ENCODE measurements at regions not wholly inside any gene's neighbourhood (a gene's known extent, or its start where the extent isn't known, plus 50 kb on each side); places are given as distances from the start of the nearest gene placed in this dataset.

DNA sequence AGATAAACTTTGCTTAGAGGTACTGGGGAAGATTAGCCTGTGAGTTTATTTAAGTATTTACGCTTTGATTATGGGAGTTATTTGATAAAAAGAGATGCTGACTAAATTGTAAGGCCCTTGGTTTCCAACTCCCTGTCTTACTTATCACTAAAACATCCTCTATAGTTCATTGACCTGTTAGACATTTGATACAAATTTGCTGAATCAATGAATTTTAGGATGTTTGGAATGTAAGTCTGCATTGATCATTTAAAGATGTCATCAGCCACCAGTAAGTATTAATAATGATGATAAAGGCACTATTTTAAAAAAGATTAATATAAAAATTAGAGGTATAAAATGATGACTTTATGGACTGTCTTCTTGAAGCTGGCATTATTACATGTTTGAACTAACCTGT lies 340.6 kb downstream of the SPRY1 start:
- DNase-seq (ENCODE audit: low read depth in 3 of 3, low spot score in 1 of 3) = no peak

DNA sequence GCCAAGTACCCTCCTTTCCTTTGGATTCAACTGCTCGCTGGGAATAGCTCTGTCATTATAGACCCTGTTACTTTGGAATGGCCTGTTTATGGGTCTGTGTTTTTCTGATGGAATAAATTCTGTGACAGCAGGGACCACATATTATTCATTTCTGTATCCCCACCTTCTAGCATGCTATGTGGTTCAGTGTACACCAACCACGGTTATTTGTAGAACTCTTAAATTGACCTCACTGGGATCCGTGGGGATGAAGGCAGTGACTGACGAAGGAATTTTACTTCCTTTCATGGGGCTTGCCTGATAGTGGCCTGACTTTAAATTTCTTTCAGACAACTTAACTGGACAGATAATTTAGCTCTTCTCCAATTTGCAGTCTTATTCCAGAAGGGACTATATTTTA lies 343.2 kb downstream of the SPRY1 start:
- DNase-seq (ENCODE audit: low read depth in 3 of 3, low spot score in 1 of 3) = no peak

DNA sequence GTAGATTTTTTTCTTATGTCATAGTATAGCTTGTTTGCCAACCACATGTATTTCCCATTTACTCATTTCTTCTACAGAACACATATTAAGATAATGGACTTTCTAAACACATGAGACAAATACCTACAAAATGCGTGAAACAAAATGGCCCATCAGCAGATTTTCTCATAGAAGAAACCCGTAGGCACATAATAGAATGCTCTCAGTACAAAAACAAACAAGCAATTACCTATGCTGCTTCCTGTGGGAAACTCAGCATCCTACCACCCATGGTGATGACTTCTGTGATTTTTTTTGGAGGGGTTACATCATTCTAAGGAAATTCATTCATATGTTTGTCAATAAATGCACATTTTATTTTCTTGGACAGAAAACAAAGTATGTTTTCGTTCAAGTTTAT lies 343.6 kb downstream of the SPRY1 start:
- no peak for DNase-seq (ENCODE audit: low read depth in 3 of 3, low spot score in 1 of 3)

DNA sequence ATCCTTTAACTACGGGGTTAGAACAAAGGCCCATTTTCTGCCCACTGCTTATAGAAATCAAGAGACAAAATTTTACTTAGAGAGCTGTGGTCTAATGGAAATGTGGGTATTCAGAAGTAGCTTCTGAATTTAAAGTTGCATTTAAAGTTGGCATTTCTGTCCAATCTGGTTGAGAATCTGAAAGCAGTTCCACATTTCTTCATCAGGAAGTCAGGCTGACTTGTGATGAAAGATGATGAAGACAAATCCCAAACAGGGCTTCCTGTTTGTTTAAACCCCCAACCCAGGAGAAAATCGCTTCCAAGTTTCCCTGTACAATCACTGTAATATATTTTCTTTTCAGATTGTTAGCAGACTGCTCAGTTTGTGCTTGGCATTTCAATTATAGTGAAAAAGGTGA lies 345.3 kb downstream of the SPRY1 start:
- no peak for DNase-seq (ENCODE audit: low read depth in 3 of 3, low spot score in 1 of 3)

DNA sequence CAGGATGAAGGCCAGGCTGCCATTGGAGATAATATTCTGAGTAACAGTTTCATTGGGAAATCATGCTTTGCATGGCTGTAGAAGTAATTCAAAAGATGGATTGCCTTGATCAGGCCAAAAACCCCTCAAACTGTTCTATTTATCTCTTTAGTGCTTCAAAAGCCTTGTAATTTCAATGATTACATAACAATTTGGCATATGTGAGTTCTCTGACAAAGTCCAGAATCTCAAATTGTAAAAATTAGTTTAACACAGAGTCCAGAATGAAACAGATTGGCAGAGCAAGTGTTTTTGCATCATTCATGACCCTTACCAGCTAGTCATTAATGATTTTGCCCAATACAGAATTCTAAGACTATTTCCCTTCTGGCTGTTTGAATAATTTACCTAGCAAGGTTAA lies 347.3 kb downstream of the SPRY1 start:
- DNase-seq (ENCODE audit: low read depth in 3 of 3, low spot score in 1 of 3) = no peak

DNA sequence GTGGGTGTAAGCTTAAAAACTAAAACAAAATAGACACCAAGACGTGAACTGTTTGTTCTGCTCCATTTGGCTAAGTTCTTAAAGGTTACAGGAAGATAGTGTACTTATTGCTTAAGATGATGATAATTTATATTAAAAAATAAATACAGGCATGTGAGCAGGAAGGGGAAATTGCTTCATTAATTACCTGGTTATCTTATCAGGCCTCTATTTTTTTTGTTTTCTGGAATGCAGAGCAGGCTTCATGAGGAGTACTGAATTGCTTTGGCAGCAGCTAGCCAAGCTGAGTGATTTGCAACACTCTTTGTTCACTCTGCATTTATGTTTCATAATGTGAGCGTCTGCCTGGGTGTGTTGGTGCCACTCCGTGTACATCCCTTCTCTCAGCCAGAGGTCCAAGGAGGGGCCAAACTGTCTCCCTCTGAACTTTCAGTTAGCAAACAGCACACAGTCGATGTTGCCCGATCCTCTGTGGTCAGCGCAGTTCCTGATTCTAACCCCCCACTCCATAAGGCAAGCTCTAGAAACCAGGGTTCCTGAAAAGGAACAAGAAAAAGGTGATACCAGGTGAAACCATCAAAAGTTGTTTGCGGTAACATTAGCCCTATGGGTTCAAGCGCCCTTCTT lies 348.2 kb downstream of the SPRY1 start:
- DNase-seq (ENCODE audit: low read depth in 3 of 3, low spot score in 1 of 3) = no peak

DNA sequence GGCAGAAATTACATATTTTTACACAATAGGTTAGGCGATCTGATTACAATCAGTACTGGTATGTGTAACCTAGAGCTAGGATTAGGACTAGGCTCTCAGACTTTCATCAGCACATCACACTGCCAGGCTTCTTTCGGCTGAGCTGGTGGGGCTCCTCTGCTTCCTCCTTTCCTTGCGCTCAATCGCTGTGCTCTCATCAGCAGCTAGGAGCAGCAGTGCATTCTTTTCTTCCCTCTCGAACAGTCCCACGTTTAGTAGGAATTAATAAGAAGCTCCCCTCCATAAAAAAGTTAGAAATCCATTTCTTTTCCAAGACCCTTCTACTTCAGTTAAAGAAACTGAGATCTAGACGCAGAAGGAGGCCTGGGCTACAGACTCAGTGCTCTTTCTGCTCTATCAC lies 350.4 kb downstream of the SPRY1 start:
- no peak for DNase-seq (ENCODE audit: low read depth in 3 of 3, low spot score in 1 of 3)

DNA sequence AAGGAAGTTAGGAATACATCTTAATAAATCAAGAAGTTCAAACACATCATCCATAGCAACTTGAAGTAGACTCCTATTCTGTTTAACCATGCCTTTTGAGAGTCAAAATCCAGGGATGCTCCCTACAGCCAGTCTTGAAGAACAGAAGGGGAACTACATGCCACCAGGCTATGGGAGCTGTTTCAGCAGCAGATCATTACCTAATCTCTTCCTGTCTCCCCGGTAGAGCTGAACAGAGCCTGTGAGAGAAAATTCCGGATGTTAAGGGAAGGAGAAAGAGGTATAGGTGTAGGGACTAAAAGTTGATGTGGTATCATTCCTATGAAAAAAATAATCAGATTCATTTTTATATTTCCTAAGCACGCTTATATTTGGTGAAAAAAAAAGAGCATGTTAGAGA lies 352.2 kb downstream of the SPRY1 start:
- no peak for DNase-seq (ENCODE audit: low read depth in 3 of 3, low spot score in 1 of 3)

DNA sequence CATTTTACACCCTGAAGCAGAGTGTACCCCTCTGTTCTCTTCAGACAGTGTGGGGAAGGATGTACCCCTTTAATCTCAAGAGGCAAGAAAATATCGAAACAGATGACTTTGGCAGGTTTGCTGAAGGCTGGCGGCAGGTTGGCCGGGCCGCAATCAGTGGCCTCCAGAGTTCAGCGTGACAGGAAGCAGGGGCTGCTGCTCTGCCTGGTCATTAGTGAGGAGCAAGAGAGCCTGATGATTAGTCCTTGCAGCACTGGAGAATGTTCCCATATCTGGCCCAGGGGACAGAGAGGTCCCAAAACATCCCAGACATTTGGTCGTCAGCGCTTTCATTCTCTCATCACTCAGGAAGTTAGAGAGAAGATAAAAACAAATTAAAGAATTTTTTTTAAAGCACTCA lies 352.8 kb downstream of the SPRY1 start:
- DNase-seq (ENCODE audit: low read depth in 3 of 3, low spot score in 1 of 3) = no peak

DNA sequence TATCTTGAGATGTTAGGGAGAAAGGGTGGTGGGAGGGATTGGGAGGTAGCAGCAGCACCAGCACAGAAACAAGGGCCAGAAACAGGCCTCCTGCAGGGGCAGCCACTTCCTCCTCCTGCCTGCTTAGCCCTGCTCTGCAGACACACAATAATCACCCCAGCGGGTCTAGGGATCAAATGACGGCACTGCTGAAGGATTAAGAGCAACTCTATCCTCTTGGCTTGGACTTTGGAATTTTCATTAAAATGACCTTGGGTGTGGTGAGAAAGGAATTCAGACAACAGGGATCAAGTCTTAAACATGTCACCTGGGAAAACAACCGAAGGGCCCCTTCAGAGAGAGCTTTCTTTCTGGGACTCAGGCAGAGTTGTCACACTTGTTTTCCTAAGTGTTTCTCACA lies 353.4 kb downstream of the SPRY1 start:
- no peak for DNase-seq (ENCODE audit: low read depth in 3 of 3, low spot score in 1 of 3)

DNA sequence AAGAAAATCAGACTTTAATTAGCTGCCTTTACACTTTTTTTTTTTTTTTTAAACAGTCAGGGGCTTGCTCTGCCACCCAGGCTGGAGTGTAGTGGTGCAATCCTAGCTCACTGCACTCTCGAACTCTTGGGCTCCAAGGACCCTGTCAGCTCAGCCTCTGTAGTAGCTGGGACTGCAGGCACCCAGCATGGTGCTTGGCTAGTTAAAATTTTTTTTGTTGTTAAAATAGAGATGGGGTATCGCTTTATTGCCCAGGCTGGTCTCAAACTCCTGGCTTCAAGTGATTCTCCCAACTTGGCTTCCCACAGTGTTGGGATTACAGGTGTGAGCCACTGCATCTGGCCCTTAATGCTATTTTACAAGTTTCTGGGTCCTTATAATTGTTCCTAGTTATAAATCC lies 359.1 kb downstream of the SPRY1 start:
- DNase-seq (ENCODE audit: low read depth in 3 of 3, low spot score in 1 of 3) = no peak

DNA sequence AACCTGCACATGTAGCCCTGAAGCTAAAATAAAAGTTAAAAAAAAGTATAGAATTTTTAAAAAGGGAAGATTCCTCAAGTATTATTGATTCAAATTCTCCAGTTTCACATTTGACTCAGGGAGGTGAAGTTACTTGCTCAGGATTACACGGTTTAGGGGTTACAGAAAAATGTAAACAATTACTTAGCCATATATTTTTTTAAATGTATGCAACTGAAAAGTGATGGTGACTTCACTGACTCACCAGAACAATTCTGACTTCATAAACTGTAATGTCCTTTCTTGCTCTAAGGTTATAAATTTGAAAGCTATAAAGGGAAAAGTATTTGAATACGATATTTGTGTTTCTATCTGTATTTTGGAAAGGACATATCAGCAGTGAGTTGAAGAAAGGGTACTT lies 371.2 kb downstream of the SPRY1 start:
- DNase-seq (ENCODE audit: low read depth in 3 of 3, low spot score in 1 of 3) = no peak

DNA sequence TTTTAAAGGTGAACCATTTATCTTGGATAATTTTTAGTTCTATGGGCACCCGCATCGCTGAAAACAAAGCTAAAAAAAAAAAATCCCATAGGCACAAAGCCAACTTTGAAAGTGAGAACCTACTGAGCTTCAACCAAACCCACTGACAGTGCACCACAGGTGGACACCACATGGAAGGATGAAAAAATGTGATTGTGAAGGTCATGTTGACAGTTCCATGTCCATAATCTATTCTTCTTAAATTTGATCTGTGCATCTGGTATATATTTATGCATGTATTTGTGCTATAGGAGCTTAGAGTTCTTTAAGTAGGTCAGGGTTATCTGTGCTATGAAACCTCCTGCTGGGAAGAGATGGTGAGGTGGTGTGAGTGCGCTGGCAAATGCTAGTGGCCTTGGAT lies 374.3 kb downstream of the SPRY1 start:
- DNase-seq (ENCODE audit: low read depth in 3 of 3, low spot score in 1 of 3) = no peak

DNA sequence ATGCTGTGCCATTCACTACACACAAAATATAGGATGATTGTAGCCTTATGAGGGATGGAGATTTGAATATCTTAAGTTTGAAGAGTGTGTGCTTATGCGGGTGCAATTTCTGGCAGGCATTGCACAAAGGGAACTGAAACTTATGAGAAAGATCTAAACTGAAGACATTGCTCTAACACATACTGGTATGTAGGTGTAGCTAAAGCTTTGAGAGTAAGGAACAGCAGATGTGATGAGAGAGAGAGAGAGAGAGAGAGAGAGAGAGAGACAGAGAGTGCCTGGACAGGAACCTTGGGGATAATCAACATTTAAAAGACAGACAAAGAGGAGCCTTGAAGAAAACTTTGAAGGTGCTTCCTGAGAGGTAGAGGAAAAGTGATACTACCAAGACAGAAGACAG lies 379.7 kb downstream of the SPRY1 start:
- no peak for DNase-seq (ENCODE audit: low read depth in 3 of 3, low spot score in 1 of 3)

DNA sequence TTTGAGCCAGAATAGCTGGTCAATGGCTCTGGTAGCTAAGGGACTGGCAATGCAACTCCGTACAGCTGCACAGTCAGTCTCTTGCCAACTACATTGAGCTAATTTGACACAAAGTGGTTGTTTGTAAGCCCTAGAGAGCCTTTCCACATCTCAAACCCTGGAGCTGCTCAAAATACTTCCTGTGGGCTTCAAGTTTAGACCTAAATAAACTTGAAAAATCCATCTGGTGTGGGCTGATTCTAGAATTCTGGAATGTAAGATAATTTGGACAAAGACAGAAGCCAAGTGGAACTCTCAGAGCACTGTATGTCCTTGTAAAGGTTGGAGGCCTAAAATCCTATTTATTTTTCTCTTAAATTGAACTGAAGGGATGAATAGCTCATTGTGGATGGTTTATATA lies 380.8 kb downstream of the SPRY1 start:
- no peak for DNase-seq (ENCODE audit: low read depth in 3 of 3, low spot score in 1 of 3)

DNA sequence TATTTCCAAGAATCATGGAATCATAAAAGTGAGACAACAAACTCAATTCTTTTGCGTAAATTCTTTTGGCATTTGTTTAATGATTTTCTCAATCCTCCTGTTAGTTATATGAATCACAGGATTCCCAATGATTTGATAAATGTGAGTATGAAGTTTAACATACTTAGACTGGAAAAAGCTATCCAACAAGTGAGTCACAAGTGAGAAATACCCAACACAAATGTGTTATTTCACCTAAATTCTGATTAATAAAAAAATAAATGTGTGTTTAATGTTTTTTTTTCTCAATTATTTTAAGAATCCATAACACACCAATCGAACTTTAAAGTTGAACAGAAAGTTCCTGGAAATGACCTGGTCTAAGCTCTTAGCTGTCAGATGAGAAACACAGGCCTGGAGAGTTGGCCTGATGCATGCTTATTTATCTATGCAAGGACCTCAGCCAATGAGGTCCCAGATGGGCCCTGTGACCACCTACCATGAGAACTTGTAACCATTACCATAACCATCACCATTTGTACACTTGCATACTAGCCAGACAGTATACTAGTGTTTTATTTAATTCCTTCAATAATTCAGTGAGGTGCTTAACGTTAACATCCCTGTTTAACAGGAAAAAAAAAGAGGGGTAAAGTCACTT lies 386.7 kb downstream of the SPRY1 start:
- DNase-seq (ENCODE audit: low read depth in 3 of 3, low spot score in 1 of 3) = no peak

DNA sequence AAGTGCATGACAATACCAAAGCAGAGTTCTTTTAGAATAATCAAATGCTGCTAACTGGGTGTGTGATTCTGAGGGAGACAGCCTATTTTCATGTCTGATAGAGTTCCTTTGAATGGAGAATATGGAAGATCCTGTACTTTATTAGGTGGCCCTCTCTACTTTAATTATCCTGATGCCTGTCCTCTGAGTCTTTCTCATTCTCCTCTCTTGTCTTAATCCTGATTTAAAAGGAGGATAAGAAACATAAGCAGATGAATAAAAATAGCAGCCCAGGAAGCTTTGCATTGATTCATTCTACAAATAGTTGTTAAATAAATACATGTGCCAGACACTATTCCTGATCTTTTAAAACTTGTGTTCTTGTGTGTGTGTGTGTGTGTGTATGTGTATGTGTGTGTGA lies 387.3 kb downstream of the SPRY1 start:
- DNase-seq (ENCODE audit: low read depth in 3 of 3, low spot score in 1 of 3) = no peak

DNA sequence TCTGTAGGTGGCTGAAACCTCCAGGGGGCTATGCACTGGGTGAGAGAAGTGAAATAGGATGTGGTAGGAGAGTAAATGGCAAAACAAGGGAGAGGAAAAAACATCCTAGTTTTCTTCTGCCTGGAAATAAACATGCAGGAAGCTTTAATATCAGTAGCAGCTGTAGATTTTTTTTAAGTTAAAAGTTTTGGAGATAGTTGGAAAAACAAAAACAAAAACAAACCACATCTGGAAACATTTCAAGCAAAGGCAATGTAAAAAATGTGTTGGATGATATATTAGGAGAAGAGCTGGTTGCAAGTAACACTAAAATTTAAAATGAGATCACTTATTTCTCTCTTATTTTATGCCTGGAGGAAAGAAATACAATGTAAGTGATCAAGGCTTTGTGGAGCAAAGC lies 388.0 kb downstream of the SPRY1 start:
- no peak for DNase-seq (ENCODE audit: low read depth in 3 of 3, low spot score in 1 of 3)

DNA sequence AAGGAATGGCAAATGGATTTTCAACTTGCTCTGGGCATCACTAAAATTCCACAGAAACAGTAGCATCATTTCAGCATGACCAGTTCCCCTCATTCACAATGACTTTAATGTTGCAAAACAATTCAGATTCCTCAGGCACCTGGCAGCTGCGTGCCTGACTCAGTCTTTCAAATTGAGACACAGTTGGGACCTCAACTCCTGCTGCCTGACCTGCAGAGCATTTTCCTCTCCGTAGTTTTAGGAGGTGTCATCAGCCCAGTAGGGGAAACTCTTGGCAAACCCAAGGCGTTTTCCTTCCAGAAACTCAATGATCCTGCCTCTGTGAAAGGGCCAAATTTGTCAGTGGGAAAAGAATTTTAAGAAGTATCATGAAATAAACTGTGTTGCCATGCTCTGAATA lies 388.9 kb downstream of the SPRY1 start:
- DNase-seq (ENCODE audit: low read depth in 3 of 3, low spot score in 1 of 3) = no peak

DNA sequence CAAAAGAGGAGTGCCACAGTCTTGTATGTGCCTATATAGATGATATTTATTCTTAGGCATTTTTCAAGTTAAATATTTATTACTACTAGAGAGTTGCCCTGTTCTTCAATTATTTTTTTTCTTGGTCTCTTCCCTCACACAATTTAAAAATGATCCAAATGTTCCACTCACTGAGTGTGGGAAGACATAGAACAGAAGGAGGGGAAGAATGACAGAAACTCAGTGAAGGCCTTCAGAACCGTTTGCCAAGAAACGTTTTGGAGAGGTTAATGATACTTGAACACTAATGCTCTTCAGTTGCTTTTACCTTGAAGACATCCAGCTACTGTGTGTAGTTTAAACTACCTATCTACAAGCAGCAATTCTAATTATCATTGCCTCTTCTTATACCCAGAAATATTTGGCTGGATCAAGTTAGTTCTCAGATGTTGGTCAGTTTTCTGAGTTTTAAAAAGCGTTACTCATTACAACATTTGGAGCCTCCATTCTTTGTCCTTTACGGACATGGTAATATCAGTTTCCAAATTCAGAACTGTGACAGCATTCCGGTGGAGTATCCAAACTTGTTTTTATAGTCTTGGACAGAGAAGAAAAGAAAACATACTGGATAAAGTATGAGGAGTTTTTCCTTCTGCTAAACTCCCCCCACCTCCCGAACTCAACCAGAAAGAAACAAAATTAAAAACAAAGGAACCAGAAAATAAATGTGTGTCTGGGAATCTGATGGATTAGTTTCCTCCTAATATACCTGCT lies 389.7 kb downstream of the SPRY1 start:
- no peak for DNase-seq (ENCODE audit: low read depth in 3 of 3, low spot score in 1 of 3)

DNA sequence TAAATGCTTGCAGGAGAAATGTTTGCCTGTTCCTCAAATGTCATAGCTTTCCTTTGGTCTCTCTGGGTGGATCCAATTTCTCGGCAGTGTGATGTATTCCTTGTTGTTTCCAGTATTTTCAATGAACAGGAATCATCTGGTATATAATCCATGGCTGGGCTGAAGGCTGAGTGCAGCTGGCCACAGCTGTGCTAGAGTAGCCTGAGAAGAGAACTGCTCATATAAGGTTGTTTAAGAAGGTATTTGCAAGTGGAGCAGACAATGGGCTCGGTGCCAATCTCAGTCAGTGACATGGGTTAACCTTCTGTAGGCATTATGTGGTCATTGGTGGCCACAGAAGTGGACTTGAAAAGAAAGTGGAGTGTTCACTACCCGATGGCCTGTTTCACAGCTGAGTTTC lies 390.3 kb downstream of the SPRY1 start:
- DNase-seq (ENCODE audit: low read depth in 3 of 3, low spot score in 1 of 3) = no peak

DNA sequence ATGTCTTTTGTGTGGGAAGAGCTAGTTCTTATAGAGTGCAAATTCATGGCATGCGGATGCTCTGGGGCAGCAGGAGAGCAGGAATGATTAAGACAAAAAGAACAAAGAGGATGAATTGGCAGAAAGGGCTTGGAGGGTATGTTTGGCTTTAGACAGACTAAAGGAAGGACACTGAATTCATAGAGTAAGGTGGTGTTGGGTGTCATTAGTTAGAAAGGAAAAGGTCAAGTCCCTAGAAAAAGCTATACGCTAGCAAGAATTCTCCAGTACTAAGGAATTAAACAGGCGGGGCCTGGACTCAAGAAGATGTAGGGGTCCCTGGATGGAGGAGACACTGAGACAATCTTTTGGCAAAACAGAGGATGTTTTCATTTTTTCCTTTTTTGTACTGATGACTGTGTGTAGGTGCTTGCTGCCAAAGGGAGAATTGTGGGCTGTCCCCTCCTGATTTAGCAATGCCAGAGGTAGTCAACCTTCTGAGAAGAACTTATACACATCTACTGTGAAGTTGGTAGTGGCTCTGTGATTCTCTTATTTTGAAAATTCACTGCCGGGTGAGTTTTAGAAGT lies 391.0 kb downstream of the SPRY1 start:
- DNase-seq (ENCODE audit: low read depth in 3 of 3, low spot score in 1 of 3) = no peak
